ENCODE measurements at regions not wholly inside any gene's neighbourhood (a gene's known extent, or its start where the extent isn't known, plus 50 kb on each side); places are given as distances from the start of the nearest gene placed in this dataset.

GRCh38 chr1:103208844-103209243 lies 100.5 kb upstream of the COL11A1 start:
- TF ChIP-seq CTCF (IDR thresholded peaks at IDR 0.05) = no peak
- no peak for TF ChIP-seq EZH2 (IDR thresholded peaks at IDR 0.05; ENCODE audit: borderline replicate concordance, insufficient read depth, low read depth, low read length, poor library complexity, severe bottlenecking)

All from B cell (primary cell).